ENCODE measurements at regions not wholly inside any gene's neighbourhood (a gene's known extent, or its start where the extent isn't known, plus 50 kb on each side); places are given as distances from the start of the nearest gene placed in this dataset.

GRCh38 chr4:100933628-100934027, 413.7 kb downstream of the PPP3CA start:
- Histone ChIP-seq H3K27ac (ENCODE audit: low read depth in 1 of 2, low read length in 1 of 2) (no peak overlapping the region), H3K36me3 (ENCODE audit: control insufficient read depth in 4 of 4, insufficient read depth in 4 of 4, low read length in 4 of 4) (no peaks in the 10 kb centered on the region), H3K4me1 (ENCODE audit: control insufficient read depth in 5 of 5, insufficient read depth in 5 of 5, low read length in 5 of 5) (peaks cover 0 to 4% (median 0%) of the 10 kb centered on the region in 5 donors), H3K4me3 (no peak overlapping the region), H3K9ac (ENCODE audit: insufficient read depth in 1 of 2, low read length in 2 of 2) (no peak overlapping the region), H3K27me3 (ENCODE audit: control insufficient read depth in 3 of 3, insufficient read depth in 3 of 3, low read length in 2 of 3) (no peaks in the 10 kb centered on the region), H3K9me3 (ENCODE audit: control insufficient read depth in 4 of 4, insufficient read depth in 3 of 4, low read length in 3 of 4) (no peaks in the 10 kb centered on the region)
- no peak for ATAC-seq (ENCODE audit: insufficient read depth, low FRiP score)
- TF ChIP-seq CTCF (IDR thresholded peaks at IDR 0.05; ENCODE audit: control extremely low read depth, extremely low read depth): no peak
- peak in 1 of 3 donors; percentile 24 for DNase-seq
- 57 to 67% methylated on average over 4 of the region's 4 CpGs for WGBS, 2 donors

GRCh38 chr4:100929758-100930157, 411.9 kb upstream of the EMCN start:
- no peaks in the 10 kb centered on the region for H3K9me3 ChIP-seq (ENCODE audit: control insufficient read depth in 4 of 4, insufficient read depth in 3 of 4, low read length in 3 of 4)
- no peak overlapping the region for H3K9ac ChIP-seq (ENCODE audit: insufficient read depth in 1 of 2, low read length in 2 of 2)
- DNase-seq: no peak
- peaks cover 0 to 1% (median 0%) of the 10 kb centered on the region in 5 donors for H3K4me1 ChIP-seq (ENCODE audit: control insufficient read depth in 5 of 5, insufficient read depth in 5 of 5, low read length in 5 of 5)
- no peak overlapping the region for H3K27ac ChIP-seq (ENCODE audit: low read depth in 1 of 2, low read length in 1 of 2)
- WGBS, 2 donors: 84 to 92% methylated on average over 1 of the region's 1 CpG
- H3K36me3 ChIP-seq (ENCODE audit: control insufficient read depth in 4 of 4, insufficient read depth in 4 of 4, low read length in 4 of 4): no peaks in the 10 kb centered on the region
- no peak for ATAC-seq (ENCODE audit: insufficient read depth, low FRiP score)
- no peaks in the 10 kb centered on the region for H3K27me3 ChIP-seq (ENCODE audit: control insufficient read depth in 3 of 3, insufficient read depth in 3 of 3, low read length in 2 of 3)
- no peak overlapping the region for H3K4me3 ChIP-seq
- TF ChIP-seq CTCF (IDR thresholded peaks at IDR 0.05; ENCODE audit: control extremely low read depth, extremely low read depth): no peak

- H3K27ac ChIP-seq (ENCODE audit: low read depth in 1 of 2, low read length in 1 of 2): no peak overlapping the region
- H3K9ac ChIP-seq (ENCODE audit: insufficient read depth in 1 of 2, low read length in 2 of 2): no peak overlapping the region
- peaks cover 0 to 1% (median 0%) of the 10 kb centered on the region in 5 donors for H3K4me1 ChIP-seq (ENCODE audit: control insufficient read depth in 5 of 5, insufficient read depth in 5 of 5, low read length in 5 of 5)
- H3K4me3 ChIP-seq: no peak overlapping the region
- no peaks in the 10 kb centered on the region for H3K9me3 ChIP-seq (ENCODE audit: control insufficient read depth in 4 of 4, insufficient read depth in 3 of 4, low read length in 3 of 4)
- no peaks in the 10 kb centered on the region for H3K36me3 ChIP-seq (ENCODE audit: control insufficient read depth in 4 of 4, insufficient read depth in 4 of 4, low read length in 4 of 4)
- TF ChIP-seq CTCF (IDR thresholded peaks at IDR 0.05; ENCODE audit: control extremely low read depth, extremely low read depth): no peak
- no peaks in the 10 kb centered on the region for H3K27me3 ChIP-seq (ENCODE audit: control insufficient read depth in 3 of 3, insufficient read depth in 3 of 3, low read length in 2 of 3)
- WGBS, 2 donors: 73 to 80% methylated on average over 1 of the region's 1 CpG
- no peak for DNase-seq
- no peak for ATAC-seq (ENCODE audit: insufficient read depth, low FRiP score)
These were observed 411.3 kb upstream of the EMCN start for GRCh38 chr4:100929135-100929534.

GRCh38 chr4:100926039-100926717, 408.4 kb upstream of the EMCN start:
- Histone ChIP-seq H3K9me3 (ENCODE audit: control insufficient read depth in 4 of 4, insufficient read depth in 3 of 4, low read length in 3 of 4) (no peaks in the 10 kb centered on the region), H3K4me3 (no peak overlapping the region), H3K9ac (ENCODE audit: insufficient read depth in 1 of 2, low read length in 2 of 2) (no peak overlapping the region), H3K27ac (ENCODE audit: low read depth in 1 of 2, low read length in 1 of 2) (no peak overlapping the region), H3K36me3 (ENCODE audit: control insufficient read depth in 4 of 4, insufficient read depth in 4 of 4, low read length in 4 of 4) (no peaks in the 10 kb centered on the region), H3K27me3 (ENCODE audit: control insufficient read depth in 3 of 3, insufficient read depth in 3 of 3, low read length in 2 of 3) (no peaks in the 10 kb centered on the region), H3K4me1 (ENCODE audit: control insufficient read depth in 5 of 5, insufficient read depth in 5 of 5, low read length in 5 of 5) (peaks cover 0 to 1% (median 0%) of the 10 kb centered on the region in 5 donors)
- ATAC-seq (ENCODE audit: insufficient read depth, low FRiP score) (no peak), DNase-seq (no peak)
- TF ChIP-seq CTCF (IDR thresholded peaks at IDR 0.05; ENCODE audit: control extremely low read depth, extremely low read depth): no peak
- WGBS, 2 donors: 90 to 91% methylated on average over 2 of the region's 2 CpGs

All from lung (tissue), 11 donors.